HepG2 (cell line): ENCODE measurements at regions not wholly inside any gene's neighbourhood (a gene's known extent, or its start where the extent isn't known, plus 50 kb on each side); places are given as distances from the start of the nearest gene placed in this dataset.

Source experiments
- ATAC-seq: fragments of 200-7000 bp; cut with Tn5 transposase; 3 replicates; pipeline ENCODE4 v1.9.1; 2020; ENCODE audit warnings: mild to moderate bottlenecking, moderate library complexity
- BruUV-seq: library from RNA; stranded (reverse); fragments of 400-500 nt; replicated peaks from 2 replicates; lab custom pipeline; 2021; lab: Mats Ljungman, UMichigan
- CTCF ChIA-PET: fragments of 300-600 bp; formaldehyde crosslinking; extraction: SDS; loops from one replicate; lab custom pipeline; 2021; ENCODE audit warnings: low total read pairs, inconsistent platforms, low intra/inter-chr PET ratio; lab: Yijun Ruan, JAX
- POLR2A ChIA-PET: fragments of 350-600 bp; sonication (Branson Sonifier 250); formaldehyde crosslinking; loops from one replicate; lab custom pipeline; 2020; ENCODE audit warnings: antibody characterized with exemption, inconsistent platforms; lab: Yijun Ruan, JAX
- DNase-seq: peaks from one replicate; pipeline ENCODE4 v3.0.0-alpha.2; 2015; ENCODE audit warnings: low spot score
- FAIRE-seq: peaks from 3 replicates; lab custom pipeline; 2011; peaks lifted over from hg19 to GRCh38; lab: Jason Lieb, UNC
- H2AFZ ChIP-seq: one replicate; pipeline ENCODE4 v1.6.1; 2011; ENCODE audit warnings: low read length, inconsistent platforms
- H3K27ac ChIP-seq: fragments of 300-600 bp; 3 replicates; pipeline ENCODE4 v1.8.0; 2011; ENCODE audit warnings: mixed run types, mild to moderate bottlenecking, mixed read lengths, low read length, inconsistent platforms; ENCODE audit not compliant: insufficient read depth; ENCODE audit errors: extremely low read length
- H3K27me3 ChIP-seq, 2 experiments: fragments of 200-600 bp in 1 of 2; 2 replicates in 1 of 2; 3 replicates in 1 of 2; pipeline versions ENCODE4 v1.6.0 to v1.8.0; 2011; ENCODE audit warnings: low read length in 2 of 2, mild to moderate bottlenecking in 2 of 2, moderate library complexity in 2 of 2, inconsistent platforms in 1 of 2; ENCODE audit not compliant: insufficient read depth in 2 of 2, control insufficient read depth in 1 of 2
- H3K36me3 ChIP-seq, 2 experiments: fragments of 200-600 bp in 1 of 2; replicated peaks in 1 of 2; 2 replicates in 1 of 2; 3 replicates in 1 of 2; pipeline versions ENCODE4 v1.5.1 to v1.8.0; 2011; ENCODE audit warnings: low read length in 2 of 2, inconsistent platforms in 1 of 2; ENCODE audit not compliant: insufficient read depth in 2 of 2, control insufficient read depth in 1 of 2
- H3K4me1 ChIP-seq: 2 replicates; pipeline ENCODE4 v1.5.1; 2012; ENCODE audit warnings: low read length, inconsistent platforms; ENCODE audit not compliant: insufficient read depth
- H3K4me2 ChIP-seq: 2 replicates; pipeline ENCODE4 v1.6.0; 2011; ENCODE audit warnings: low read depth, low read length, inconsistent platforms
- H3K4me3 ChIP-seq, 3 experiments: fragments of 200-600 bp in 1 of 3; sonication (generic), shearing (Covaris generic) in 1 of 3; replicated peaks in 1 of 3; 2 replicates each; pipeline ENCODE4 v1.5.1; 2011 to 2016; ENCODE audit warnings: low read length in 3 of 3, inconsistent platforms in 2 of 3, low read depth in 2 of 3, mild to moderate bottlenecking in 2 of 3, control low read depth in 1 of 3, mixed read lengths in 1 of 3; ENCODE audit not compliant: insufficient read depth in 1 of 3
- H3K79me2 ChIP-seq: one replicate; pipeline ENCODE4 v1.6.1; 2011; ENCODE audit warnings: low read length, inconsistent platforms; ENCODE audit not compliant: insufficient read depth
- H3K9ac ChIP-seq: 2 replicates; pipeline ENCODE4 v1.6.0; 2011; ENCODE audit warnings: mild to moderate bottlenecking, low read depth, low read length, inconsistent platforms; ENCODE audit not compliant: insufficient read depth
- H3K9me3 ChIP-seq: 2 replicates; pipeline ENCODE4 v1.5.1; 2012; ENCODE audit warnings: mild to moderate bottlenecking, low read length
- H4K20me1 ChIP-seq: 2 replicates; pipeline ENCODE4 v1.6.0; 2011; ENCODE audit warnings: inconsistent platforms, mild to moderate bottlenecking, low read length, moderate library complexity; ENCODE audit not compliant: insufficient read depth
- LCORL ChIP-seq, 2 experiments: fragments of 450-650 bp in 1 of 2; sonication (generic) in 1 of 2; formaldehyde crosslinking in 1 of 2; IDR thresholded peaks; 2 replicates each; pipeline versions ENCODE4 v1.5.0 to v1.6.1; 2017 to 2020; ENCODE audit warnings: antibody characterized with exemption in 1 of 2, missing genetic modification reagents in 1 of 2
- NRL ChIP-seq: sonication (generic); formaldehyde crosslinking; IDR thresholded peaks from 2 replicates; pipeline ENCODE4 v1.5.0; 2020; ENCODE audit warnings: missing genetic modification reagents, mild to moderate bottlenecking, moderate library complexity, borderline replicate concordance
- ZNF891 ChIP-seq: sonication (generic); formaldehyde crosslinking; IDR thresholded peaks from 2 replicates; pipeline ENCODE4 v1.5.0; 2020; ENCODE audit warnings: mild to moderate bottlenecking, missing genetic modification reagents
- WGBS: methylation state at CpG from one replicate; pipeline ENCODE4 v1.1.6; 2017; ENCODE audit warnings: low lambda C conversion rate; 5-methylcytosine and 5-hydroxymethylcytosine counted together
- in situ Hi-C: cut with HindIII; loops from 2 replicates; pipeline ENCODE4 v1.10.0; 2017; ENCODE audit warnings: low pct_unique_long_range_greater_than_20kb; ENCODE audit not compliant: extremely low pct_ligation_motif_present
- intact Hi-C: fragments of 100-400 bp; cut with micrococcal nuclease; formaldehyde crosslinking; loops from one replicate; pipeline ENCODE4 v1.10.0; 2022; ENCODE audit not compliant: unreplicated experiment
- TF ChIP-seq, protein P1 (sequence below): sonication (generic); formaldehyde crosslinking; IDR thresholded peaks from 2 replicates; pipeline ENCODE4 v1.4.0; 2020; ENCODE audit warnings: missing genetic modification reagents
- TF ChIP-seq, protein P2 (sequence below), 2 experiments: fragments of 450-650 bp in 1 of 2; sonication (generic) in 1 of 2; formaldehyde crosslinking in 1 of 2; IDR thresholded peaks; 2 replicates each; pipeline versions ENCODE4 v1.6.1 to v1.8.0; 2016 to 2022; ENCODE audit warnings: antibody characterized with exemption in 1 of 2, mild to moderate bottlenecking in 1 of 2, missing genetic modification reagents in 1 of 2
- TF ChIP-seq, protein P3 (sequence below): IDR thresholded peaks from 2 replicates; pipeline ENCODE4 v1.6.1; 2012; ENCODE audit warnings: low read length, improper control_type of control experiment

DNA sequence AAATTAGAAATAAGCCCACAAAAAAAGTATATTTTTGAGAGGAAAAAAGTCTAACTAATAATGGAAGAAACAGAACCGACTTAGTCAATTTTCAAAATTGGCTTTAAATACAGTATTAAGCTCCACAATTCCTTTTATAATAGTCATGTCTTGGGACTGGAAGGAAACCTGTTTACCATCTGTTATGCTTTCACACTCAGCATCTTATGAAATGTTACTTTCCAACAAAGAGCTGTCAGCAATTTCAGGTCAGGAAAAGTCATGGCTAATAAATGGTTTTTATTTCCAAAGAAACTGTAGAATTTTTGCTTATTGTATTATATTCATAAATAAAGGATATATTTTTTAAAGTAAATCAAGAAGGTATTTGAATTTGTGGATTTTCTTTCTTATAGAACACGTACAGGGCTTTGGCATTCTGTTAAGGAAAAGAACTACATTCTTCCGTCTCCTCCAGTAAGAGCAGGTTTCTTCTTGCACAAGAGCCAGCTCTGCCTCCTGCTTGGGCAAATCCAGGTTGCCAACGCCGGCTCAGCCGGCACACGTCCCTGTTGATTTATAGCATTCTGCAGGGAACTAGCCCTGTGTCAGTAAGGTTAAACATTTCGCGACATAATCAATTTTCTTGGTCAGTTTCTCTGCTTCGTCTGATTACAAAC, 52.9 kb upstream of the GPR12 start:
- BruUV-seq = no TSS peak
- peaks cover 3 to 19% of the 10 kb centered on the region in 2 experiments; a peak in 3 of 5 replicates for H3K27me3 ChIP-seq
- intact Hi-C loops (no loop called here), in situ Hi-C loops (no loop called here)
- ChIA-PET CTCF (no interaction called here), POLR2A (no interaction called here)
- H3K4me3 ChIP-seq = no peak overlapping the region
- no peak overlapping the region for H3K27ac ChIP-seq
- no peaks in the 10 kb centered on the region for H3K36me3 ChIP-seq
- no peak overlapping the region for H3K9ac ChIP-seq
- no peak for DNase-seq
- H4K20me1 ChIP-seq = no peaks in the 10 kb centered on the region
- H3K79me2 ChIP-seq = no peaks in the 10 kb centered on the region
- 3% methylated on average over 10 of the region's 10 CpGs for WGBS
- H2AFZ ChIP-seq = no peak overlapping the region
- no peaks in the 10 kb centered on the region for H3K4me1 ChIP-seq
- no peak for FAIRE-seq
- H3K4me2 ChIP-seq = no peak overlapping the region
- H3K9me3 ChIP-seq = no peaks in the 10 kb centered on the region
- no peak for ATAC-seq
- TF ChIP-seq LCORL (IDR thresholded peaks at IDR 0.05) = no peak
- no peak for TF ChIP-seq LCORL (CRISPR knock-in tag; IDR thresholded peaks at IDR 0.05)
- TF ChIP-seq NRL (CRISPR knock-in tag) = no peak
- TF ChIP-seq, protein P1, sequence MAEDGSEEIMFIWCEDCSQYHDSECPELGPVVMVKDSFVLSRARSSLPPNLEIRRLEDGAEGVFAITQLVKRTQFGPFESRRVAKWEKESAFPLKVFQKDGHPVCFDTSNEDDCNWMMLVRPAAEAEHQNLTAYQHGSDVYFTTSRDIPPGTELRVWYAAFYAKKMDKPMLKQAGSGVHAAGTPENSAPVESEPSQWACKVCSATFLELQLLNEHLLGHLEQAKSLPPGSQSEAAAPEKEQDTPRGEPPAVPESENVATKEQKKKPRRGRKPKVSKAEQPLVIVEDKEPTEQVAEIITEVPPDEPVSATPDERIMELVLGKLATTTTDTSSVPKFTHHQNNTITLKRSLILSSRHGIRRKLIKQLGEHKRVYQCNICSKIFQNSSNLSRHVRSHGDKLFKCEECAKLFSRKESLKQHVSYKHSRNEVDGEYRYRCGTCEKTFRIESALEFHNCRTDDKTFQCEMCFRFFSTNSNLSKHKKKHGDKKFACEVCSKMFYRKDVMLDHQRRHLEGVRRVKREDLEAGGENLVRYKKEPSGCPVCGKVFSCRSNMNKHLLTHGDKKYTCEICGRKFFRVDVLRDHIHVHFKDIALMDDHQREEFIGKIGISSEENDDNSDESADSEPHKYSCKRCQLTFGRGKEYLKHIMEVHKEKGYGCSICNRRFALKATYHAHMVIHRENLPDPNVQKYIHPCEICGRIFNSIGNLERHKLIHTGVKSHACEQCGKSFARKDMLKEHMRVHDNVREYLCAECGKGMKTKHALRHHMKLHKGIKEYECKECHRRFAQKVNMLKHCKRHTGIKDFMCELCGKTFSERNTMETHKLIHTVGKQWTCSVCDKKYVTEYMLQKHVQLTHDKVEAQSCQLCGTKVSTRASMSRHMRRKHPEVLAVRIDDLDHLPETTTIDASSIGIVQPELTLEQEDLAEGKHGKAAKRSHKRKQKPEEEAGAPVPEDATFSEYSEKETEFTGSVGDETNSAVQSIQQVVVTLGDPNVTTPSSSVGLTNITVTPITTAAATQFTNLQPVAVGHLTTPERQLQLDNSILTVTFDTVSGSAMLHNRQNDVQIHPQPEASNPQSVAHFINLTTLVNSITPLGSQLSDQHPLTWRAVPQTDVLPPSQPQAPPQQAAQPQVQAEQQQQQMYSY = no peak
- TF ChIP-seq, protein P2, sequence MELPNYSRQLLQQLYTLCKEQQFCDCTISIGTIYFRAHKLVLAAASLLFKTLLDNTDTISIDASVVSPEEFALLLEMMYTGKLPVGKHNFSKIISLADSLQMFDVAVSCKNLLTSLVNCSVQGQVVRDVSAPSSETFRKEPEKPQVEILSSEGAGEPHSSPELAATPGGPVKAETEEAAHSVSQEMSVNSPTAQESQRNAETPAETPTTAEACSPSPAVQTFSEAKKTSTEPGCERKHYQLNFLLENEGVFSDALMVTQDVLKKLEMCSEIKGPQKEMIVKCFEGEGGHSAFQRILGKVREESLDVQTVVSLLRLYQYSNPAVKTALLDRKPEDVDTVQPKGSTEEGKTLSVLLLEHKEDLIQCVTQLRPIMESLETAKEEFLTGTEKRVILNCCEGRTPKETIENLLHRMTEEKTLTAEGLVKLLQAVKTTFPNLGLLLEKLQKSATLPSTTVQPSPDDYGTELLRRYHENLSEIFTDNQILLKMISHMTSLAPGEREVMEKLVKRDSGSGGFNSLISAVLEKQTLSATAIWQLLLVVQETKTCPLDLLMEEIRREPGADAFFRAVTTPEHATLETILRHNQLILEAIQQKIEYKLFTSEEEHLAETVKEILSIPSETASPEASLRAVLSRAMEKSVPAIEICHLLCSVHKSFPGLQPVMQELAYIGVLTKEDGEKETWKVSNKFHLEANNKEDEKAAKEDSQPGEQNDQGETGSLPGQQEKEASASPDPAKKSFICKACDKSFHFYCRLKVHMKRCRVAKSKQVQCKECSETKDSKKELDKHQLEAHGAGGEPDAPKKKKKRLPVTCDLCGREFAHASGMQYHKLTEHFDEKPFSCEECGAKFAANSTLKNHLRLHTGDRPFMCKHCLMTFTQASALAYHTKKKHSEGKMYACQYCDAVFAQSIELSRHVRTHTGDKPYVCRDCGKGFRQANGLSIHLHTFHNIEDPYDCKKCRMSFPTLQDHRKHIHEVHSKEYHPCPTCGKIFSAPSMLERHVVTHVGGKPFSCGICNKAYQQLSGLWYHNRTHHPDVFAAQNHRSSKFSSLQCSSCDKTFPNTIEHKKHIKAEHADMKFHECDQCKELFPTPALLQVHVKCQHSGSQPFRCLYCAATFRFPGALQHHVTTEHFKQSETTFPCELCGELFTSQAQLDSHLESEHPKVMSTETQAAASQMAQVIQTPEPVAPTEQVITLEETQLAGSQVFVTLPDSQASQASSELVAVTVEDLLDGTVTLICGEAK (IDR thresholded peaks at IDR 0.05) = no peak
- TF ChIP-seq, protein P2 (CRISPR knock-in tag; IDR thresholded peaks at IDR 0.05) = no peak
- TF ChIP-seq ZNF891 (CRISPR knock-in tag) = no peak
- TF ChIP-seq, protein P3, sequence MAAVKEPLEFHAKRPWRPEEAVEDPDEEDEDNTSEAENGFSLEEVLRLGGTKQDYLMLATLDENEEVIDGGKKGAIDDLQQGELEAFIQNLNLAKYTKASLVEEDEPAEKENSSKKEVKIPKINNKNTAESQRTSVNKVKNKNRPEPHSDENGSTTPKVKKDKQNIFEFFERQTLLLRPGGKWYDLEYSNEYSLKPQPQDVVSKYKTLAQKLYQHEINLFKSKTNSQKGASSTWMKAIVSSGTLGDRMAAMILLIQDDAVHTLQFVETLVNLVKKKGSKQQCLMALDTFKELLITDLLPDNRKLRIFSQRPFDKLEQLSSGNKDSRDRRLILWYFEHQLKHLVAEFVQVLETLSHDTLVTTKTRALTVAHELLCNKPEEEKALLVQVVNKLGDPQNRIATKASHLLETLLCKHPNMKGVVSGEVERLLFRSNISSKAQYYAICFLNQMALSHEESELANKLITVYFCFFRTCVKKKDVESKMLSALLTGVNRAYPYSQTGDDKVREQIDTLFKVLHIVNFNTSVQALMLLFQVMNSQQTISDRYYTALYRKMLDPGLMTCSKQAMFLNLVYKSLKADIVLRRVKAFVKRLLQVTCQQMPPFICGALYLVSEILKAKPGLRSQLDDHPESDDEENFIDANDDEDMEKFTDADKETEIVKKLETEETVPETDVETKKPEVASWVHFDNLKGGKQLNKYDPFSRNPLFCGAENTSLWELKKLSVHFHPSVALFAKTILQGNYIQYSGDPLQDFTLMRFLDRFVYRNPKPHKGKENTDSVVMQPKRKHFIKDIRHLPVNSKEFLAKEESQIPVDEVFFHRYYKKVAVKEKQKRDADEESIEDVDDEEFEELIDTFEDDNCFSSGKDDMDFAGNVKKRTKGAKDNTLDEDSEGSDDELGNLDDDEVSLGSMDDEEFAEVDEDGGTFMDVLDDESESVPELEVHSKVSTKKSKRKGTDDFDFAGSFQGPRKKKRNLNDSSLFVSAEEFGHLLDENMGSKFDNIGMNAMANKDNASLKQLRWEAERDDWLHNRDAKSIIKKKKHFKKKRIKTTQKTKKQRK = no peak
